HG03025 (cell line): ENCODE measurements at regions not wholly inside any gene's neighbourhood (a gene's known extent, or its start where the extent isn't known, plus 50 kb on each side); places are given as distances from the start of the nearest gene placed in this dataset.
"Not testable (repeated sequence)": the region's sequence is repeated elsewhere in the genome, so short reads cannot be mapped to it uniquely, and the experiment has no call there.

Experiments
- ATAC-seq: cut with Tn5 transposase; IDR thresholded peaks from one replicate; pipeline ENCODE4 v1.9.1; 2021; ENCODE audit warnings: mild to moderate bottlenecking, moderate library complexity; ENCODE audit not compliant: unreplicated experiment, low FRiP score

- ATAC-seq = no peak
Observed at GRCh38 chr2:144131042-144131441, 388.9 kb downstream of the ZEB2 start.

DNA sequence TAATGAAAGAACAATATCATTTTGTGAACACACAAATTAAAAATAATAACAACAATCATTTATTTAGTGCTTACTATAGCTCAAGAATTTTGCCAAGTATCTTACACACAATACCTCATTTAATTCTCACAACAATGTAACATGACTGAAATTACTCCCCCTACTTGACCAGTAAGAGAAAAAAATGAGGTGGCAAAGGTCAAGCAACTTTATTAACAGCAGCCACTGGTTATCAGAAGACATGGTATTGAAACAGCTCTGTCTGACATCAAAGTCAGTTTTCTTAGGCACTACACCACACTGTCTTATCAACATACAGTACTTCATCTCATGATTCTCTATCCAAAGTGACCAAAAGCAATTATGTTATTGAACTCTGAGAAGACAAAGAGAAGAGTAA is 389.4 kb downstream of the ZEB2 start:
- ATAC-seq = no peak

DNA sequence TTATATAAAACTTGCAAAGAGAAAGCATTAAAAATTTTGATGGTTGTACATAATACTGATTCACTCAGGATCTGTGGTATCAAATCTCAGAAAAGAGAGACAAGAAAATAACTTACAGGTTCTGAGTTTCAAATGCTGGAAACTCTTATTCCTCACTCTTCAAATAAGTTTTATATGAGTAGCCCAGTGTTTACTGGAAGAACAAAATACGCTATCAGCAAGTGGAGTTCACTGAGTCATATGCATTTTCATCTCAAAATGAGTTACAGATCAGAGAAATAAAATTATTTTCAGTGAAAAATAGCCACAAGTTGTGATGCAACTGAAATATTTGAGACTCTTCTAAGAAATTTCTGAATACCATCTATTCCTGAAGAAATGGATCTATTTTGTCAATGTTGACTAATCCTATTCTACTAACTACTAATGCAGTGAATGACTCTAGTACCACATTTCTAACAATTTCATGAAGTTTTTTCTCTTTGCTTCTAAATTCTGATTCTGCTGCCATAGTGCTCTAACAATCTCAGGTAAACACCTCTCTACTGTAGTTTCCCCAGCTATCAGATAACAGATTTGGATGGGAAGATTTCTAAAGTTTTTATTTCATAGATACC is 391.7 kb downstream of the ZEB2 start:
- ATAC-seq = no peak

- ATAC-seq = no peak
Observed at GRCh38 chr2:144127693-144128092, 392.2 kb downstream of the ZEB2 start.

- ATAC-seq = no peak
Observed at GRCh38 chr2:144126302-144126701, 393.6 kb downstream of the ZEB2 start.

- ATAC-seq = no peak
Observed at GRCh38 chr2:144125751-144126150, 394.2 kb downstream of the ZEB2 start.

GRCh38 chr2:144124882-144125281 is 395.0 kb downstream of the ZEB2 start:
- no peak for ATAC-seq

- ATAC-seq = no peak
Observed at GRCh38 chr2:144120487-144120886, 399.4 kb downstream of the ZEB2 start.

DNA sequence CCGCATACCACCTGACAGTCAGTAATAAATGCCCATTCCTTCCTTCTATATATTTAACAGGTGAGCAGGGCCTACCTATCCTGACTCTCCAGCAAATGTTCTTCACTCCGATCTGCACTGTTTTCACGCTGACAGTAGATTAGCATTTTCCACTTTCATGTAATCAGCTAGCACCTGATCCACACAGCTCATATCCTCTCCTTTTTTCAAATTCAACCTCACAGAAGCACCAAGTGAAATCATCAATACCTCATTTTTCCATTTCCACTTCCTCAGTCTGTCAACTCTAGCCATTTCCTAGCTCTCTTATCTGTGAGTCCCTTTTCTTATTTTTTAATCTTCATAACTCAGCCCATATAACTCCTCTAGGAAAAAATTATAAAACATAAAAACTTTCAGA is 402.8 kb downstream of the ZEB2 start:
- no peak for ATAC-seq

- no peak for ATAC-seq
Observed at GRCh38 chr2:144115739-144116291, 404.1 kb downstream of the ZEB2 start.

GRCh38 chr2:144114760-144115159 is 405.2 kb downstream of the ZEB2 start:
- ATAC-seq = no peak

- no peak for ATAC-seq
Observed at GRCh38 chr2:144111437-144111836, 408.5 kb downstream of the ZEB2 start.

DNA sequence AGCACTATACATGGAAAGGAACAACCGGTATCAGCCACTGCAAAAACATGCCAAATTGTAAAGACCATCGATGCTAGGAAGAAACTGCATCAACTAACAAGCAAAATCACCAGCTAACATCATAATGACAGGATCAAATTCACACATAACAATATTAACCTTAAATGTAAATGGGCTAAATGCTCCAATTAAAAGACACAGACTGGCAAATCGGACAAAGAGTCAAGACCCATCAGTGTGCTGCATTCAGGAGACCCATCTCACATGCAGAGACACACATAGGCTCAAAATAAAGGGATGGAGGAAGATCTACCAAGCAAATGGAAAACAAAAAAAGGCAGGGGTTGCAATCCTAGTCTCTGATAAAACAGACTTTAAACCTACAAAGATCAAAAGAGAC is 413.8 kb downstream of the ZEB2 start:
- not testable (repeated sequence) for ATAC-seq

GRCh38 chr2:144102386-144102785 is 417.5 kb downstream of the ZEB2 start:
- ATAC-seq = no peak

- ATAC-seq = no peak
Observed at GRCh38 chr2:144099780-144100377, 420.0 kb downstream of the ZEB2 start.

GRCh38 chr2:144099340-144099739 is 420.6 kb downstream of the ZEB2 start:
- ATAC-seq = no peak

- no peak for ATAC-seq
Observed at GRCh38 chr2:144097440-144098225, 422.3 kb downstream of the ZEB2 start.

DNA sequence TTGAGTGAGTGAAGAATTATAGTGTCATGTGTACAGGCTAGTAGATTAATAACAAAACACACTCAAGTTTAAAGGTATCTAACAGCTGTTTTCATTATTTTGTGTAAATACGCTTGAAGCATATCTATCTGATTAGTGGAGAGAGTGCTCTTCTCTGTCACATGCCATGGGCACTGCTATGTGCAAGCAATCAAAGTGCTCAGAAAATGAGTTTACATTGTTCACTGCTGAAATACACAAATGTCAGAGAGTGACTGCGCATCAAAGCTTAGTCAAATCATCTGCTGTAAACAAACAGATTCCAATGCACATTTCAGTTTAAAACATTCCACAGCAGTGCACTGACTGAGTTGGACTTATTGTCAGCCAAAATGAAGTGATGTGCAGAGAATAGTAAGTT is 423.4 kb downstream of the ZEB2 start:
- no peak for ATAC-seq

GRCh38 chr2:144094408-144095151 is 425.3 kb downstream of the ZEB2 start:
- no peak for ATAC-seq

DNA sequence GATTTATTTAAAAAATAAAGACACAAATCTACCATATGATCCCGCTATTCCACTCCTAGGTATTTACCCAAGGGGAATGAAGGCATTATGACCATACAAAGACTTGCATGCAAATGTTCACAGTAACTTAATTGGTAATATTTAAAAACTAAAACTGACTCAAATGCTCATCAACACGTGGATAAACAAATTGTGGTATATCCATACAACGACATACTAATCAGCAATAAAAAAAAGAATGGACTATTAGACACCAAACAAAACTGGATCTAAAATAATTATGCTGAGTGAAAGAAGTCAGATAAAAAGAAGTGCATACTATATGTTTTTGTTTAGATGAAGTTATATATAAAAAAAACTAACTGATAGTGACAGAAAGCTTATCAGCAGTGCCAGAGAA is 428.3 kb downstream of the ZEB2 start:
- no peak for ATAC-seq

- no peak for ATAC-seq
Observed at GRCh38 chr2:144088863-144089262, 431.1 kb downstream of the ZEB2 start.
